GM18909 (cell line): ENCODE measurements at regions not wholly inside any gene's neighbourhood (a gene's known extent, or its start where the extent isn't known, plus 50 kb on each side); places are given as distances from the start of the nearest gene placed in this dataset.

Experiments
- ATAC-seq: cut with Tn5 transposase; IDR thresholded peaks from one replicate; pipeline ENCODE4 v1.9.1; 2021; ENCODE audit warnings: mild to moderate bottlenecking; ENCODE audit not compliant: unreplicated experiment, poor library complexity

DNA sequence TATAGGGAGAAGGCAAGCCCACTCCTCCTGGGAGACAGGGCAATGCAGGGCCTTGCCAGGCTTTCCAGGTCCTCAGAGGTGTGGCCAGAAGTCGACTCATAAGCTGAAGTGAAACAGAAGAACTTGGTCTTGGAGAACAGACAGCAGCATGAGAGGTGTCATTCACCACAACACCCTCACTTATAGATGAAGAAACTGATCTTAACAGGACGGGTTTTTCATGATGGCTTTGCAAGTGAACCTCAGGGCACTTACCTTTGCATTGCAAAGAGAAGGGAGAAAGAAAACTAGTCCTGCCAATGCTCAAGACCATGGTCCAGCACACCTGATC is 198.8 kb downstream of the CYRIA start:
- no peak for ATAC-seq

- no peak for ATAC-seq
These were observed 199.4 kb downstream of the CYRIA start for GRCh38 chr2:16466133-16466820.

- no peak for ATAC-seq
These were observed 201.0 kb downstream of the CYRIA start for GRCh38 chr2:16464641-16465040.

GRCh38 chr2:16462958-16463357 is 202.7 kb downstream of the CYRIA start:
- ATAC-seq = no peak

DNA sequence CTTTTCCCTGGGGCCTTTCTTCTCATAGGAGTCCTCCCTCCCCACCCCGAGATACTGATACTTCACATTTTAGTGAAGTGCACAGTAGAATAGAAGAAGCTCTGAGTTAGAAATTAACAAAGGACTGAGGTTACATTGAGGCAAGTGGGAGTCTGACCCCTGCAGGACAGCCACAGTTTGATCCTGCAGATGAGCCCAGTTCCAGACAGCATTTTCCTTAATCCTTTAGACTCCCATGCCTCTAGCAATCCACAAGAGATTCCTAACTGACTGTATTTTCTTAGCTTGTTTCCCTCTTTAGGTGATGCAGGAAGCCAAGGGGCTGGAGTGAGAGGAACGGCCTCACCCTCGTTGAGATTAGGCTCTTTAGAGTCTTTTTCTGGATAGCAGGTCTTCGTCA is 204.0 kb downstream of the CYRIA start:
- no peak for ATAC-seq

DNA sequence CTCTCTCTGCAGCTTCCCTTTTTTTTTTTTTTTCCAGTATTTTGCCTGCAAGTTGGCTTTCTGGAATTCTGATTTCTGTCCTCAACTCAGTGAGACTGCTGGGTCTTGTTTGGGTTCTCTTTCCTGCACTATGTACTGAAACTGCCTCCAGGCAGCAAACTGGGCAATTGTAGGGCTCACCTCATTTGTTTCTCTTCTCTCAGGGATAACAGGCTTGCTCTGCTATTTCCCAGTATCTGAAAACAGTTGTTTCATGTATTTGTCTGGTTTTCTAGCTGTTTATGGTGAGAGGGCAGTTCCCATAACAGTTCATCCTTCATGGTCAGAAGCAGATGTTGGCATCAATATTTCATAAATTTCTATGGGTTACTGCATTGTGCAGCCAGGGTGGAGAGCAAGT is 206.0 kb downstream of the CYRIA start:
- ATAC-seq = no peak

DNA sequence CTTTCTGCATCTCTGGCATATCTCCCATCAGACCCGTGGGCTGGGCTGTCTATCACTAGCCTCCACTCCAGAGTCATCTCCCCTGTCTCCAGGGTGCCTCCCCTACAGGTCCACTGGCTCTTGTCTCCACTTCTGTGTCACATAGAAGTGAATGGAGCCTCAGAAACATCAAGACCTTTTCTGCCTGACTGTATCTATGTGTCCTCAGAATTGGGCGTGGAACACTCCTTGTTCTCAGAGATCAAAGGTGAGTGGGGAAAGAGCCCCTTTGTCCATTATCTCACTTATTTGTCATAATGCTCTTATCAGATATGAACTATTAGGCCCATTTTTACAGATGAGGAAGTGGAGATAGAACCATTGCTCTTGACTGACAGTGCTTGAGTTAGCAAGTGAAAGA is 211.0 kb downstream of the CYRIA start:
- ATAC-seq = no peak

DNA sequence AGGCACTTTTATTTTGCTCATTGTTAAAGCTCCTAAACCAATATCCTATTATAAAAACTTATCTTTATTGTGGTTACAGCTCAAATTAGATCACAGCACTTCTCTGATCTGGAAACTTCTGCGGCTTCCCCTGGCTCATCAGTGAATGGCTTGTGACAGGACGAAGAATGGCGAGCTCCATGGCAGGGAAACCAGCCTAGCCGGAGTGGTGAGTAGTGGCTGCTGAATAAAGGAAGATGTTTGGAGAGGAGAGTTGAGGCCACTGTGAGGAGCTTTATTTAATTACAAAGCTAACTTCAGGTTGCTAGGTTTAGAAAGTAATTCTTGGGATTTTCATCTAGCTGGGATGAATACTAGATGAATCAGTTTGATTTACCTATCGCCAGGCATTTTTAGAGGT is 213.5 kb downstream of the CYRIA start:
- ATAC-seq = no peak

DNA sequence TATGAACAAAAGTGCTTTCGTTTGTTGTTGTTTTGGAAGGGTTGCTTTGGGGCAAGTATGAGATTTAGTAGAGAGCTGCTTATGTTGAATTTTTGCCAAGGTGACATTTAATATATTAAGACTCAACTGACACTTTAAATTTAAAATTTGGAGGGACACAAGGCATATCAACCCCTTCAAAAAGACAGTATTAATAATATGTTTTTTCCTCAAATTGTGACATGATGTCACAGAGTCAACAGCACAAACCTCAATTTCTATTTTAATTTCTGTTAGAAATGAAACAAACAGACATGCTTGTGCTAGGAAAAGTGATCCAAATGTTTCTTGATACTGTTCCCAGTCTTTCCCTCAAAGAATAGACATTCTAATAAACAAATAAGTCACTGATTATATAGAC is 218.9 kb downstream of the CYRIA start:
- no peak for ATAC-seq

- ATAC-seq = no peak
These were observed 222.7 kb downstream of the CYRIA start for GRCh38 chr2:16442971-16443370.

DNA sequence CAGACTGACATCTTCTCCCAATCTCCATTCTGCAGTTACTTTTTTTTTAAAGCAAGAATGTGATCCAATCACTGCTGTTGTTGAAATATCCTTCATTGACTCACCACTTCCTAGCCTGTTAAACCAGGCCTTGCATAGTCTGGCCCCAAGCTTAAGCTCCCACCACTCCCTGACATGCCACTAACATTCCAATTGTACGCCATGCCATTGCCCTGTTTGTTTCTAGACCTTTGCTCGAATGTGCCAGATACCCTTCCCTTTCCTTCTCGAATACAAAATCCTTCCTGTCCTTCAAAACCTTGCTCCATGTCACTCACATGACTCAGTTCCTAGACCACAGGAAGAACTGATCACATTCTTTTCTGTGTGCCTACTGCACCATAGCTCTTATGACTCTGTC is 224.2 kb downstream of the CYRIA start:
- ATAC-seq = no peak

- ATAC-seq = no peak
These were observed 224.7 kb downstream of the CYRIA start for GRCh38 chr2:16440898-16441297.

- ATAC-seq = no peak
These were observed 226.9 kb downstream of the CYRIA start for GRCh38 chr2:16438613-16439321.

DNA sequence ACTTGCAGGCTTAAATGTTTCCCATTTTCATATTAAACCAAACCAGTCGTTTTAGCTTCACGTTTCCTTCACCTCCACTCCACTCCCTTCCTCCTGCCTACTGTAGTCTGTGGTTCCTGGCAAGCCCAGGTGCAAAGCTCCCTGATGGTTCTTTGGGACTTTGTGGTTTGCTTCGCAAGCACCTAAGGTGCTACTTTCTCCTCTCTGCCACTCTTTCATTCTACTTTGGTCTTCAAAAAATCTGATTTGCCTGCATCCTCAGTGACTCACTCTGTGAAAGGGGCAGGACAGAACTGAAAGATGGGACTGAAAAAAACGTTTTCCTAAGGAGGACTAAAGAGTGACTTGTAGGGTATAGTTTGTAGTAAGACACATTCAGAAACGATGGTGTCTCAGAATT is 228.4 kb downstream of the CYRIA start:
- no peak for ATAC-seq

GRCh38 chr2:16434393-16434792 is 231.2 kb downstream of the CYRIA start:
- ATAC-seq = no peak

DNA sequence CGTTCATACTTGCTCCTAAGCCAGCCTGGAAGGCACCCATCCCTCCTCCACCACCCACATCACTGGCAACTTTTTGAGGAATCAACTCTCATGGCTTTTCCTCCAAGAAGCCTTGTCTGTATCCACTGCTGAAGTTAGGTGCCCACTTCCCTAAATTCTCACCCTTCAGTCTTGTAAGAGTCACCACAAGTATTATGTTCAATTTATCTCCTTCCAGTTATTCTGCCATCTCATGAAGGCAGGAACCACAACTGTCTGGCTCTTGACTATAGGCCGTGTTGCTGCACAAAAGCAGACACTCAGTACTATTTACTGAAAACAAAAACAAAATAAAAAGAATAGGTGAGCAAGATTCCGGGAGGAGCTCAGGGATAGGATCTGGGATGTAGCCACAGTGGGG is 234.8 kb downstream of the CYRIA start:
- no peak for ATAC-seq

DNA sequence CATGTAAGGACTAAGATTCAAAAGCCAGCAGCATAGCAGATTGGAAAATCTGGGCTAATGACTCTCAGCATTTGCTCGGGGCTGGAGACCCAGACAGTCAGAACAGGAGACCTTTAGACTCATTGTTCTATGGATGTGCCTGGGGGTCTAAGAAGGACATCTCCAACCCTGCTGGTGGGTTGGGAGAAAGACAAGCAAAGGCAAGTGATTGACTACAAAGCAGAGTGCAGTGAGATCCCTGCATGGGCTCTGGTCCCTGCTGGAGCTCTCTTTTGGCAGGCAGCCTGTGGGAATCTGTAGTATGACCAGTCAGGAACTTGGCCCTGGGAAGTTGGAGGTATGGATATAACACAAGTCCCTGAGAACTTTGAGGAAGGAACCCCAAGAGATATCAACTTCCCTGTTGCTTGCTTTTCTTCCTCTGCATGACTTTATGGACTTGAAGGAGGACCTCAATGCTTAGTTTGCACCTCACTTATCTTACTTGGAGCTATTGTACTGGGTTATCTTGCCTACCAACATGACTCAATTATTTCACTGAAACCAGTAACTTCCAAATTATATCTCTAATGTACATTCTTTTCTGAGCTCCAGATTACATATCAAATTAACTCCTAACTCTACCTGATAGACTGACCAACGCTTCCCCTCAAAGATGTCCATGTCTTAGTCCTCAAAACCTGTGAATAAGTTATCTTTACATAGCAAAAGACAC is 236.0 kb downstream of the CYRIA start:
- no peak for ATAC-seq

DNA sequence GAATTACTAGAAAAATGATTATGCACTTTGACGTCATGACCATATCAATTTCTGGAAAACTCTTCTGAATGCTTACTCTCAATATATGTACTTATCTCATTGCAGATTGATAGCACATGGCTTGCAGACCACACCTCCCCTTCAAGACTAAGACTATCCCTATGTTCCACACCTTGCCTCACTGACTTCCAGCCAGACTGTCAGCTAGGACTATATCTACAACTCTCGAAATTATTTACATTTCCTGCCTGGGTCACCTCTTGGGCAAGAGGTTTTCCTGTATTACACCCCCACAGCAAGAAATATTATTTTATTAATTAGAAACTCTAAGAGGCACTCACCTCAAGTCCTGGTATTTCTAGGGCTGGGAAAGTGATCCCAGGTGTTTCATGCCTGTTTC is 236.6 kb downstream of the CYRIA start:
- no peak for ATAC-seq

GRCh38 chr2:16425462-16426336 is 239.9 kb downstream of the CYRIA start:
- no peak for ATAC-seq

GRCh38 chr2:16420421-16420820 is 245.2 kb downstream of the CYRIA start:
- ATAC-seq = no peak

GRCh38 chr2:16417726-16418125 is 247.9 kb downstream of the CYRIA start:
- ATAC-seq = no peak
